ENCODE measurements at regions not wholly inside any gene's neighbourhood (a gene's known extent, or its start where the extent isn't known, plus 50 kb on each side); places are given as distances from the start of the nearest gene placed in this dataset.

GRCh38 chr13:40167327-40167726, 499.1 kb downstream of the FOXO1 start:
- no peak for TF ChIP-seq L3MBTL2 (IDR thresholded peaks at IDR 0.05)
- no peak for TF ChIP-seq TGIF2 (CRISPR knock-in tag; IDR thresholded peaks at IDR 0.05)
- no peak for TF ChIP-seq PHB (CRISPR knock-in tag; IDR thresholded peaks at IDR 0.05)
- no peak for TF ChIP-seq NUFIP1 (IDR thresholded peaks at IDR 0.05; ENCODE audit: partially characterized antibody)
- TF ChIP-seq GTF3C2 (IDR thresholded peaks at IDR 0.05; ENCODE audit: borderline replicate concordance, extremely low read depth, insufficient read length), result no peak
- no peak for TF ChIP-seq NEUROD1 (IDR thresholded peaks at IDR 0.05; ENCODE audit: borderline replicate concordance, low read depth, low read length, partially characterized antibody)
- no peak for TF ChIP-seq SIX5 (IDR thresholded peaks at IDR 0.05; ENCODE audit: borderline replicate concordance in 1 of 2, insufficient read depth in 1 of 2, low read depth in 1 of 2, low read length in 2 of 2)
- no peak for TF ChIP-seq TEAD2 (tag; IDR thresholded peaks at IDR 0.05)
- no peak for TF ChIP-seq COPS2 (conservative IDR thresholded peaks at IDR 0.05)
- TF ChIP-seq NFE2 (IDR thresholded peaks at IDR 0.05; ENCODE audit: low read depth), result no peak
- no peak for TF ChIP-seq SNIP1 (IDR thresholded peaks at IDR 0.05; ENCODE audit: low read depth)
- no peak for TF ChIP-seq MYBL2 (IDR thresholded peaks at IDR 0.05; ENCODE audit: low read depth)
- TF ChIP-seq MYBL2 (CRISPR knock-in tag; IDR thresholded peaks at IDR 0.05; ENCODE audit: borderline replicate concordance), result no peak
- TF ChIP-seq ZNF592 (IDR thresholded peaks at IDR 0.05), result no peak
- TF ChIP-seq THRAP3 (IDR thresholded peaks at IDR 0.05; ENCODE audit: borderline replicate concordance), result no peak
- TF ChIP-seq ZNF644 (tag; IDR thresholded peaks at IDR 0.05; ENCODE audit: low read depth), result no peak
- Histone ChIP-seq H3K36me3 (ENCODE audit: control insufficient read depth, insufficient read depth, low read length) (no peaks in the 10 kb centered on the region), H3K9ac (ENCODE audit: insufficient read depth in 1 of 2, low read depth in 2 of 2, low read length in 2 of 2) (no peak overlapping the region), H3K4me3 (no peak overlapping the region), H2AFZ (ENCODE audit: low read depth, low read length) (no peak overlapping the region), H3K27ac (ENCODE audit: extremely low read depth, low read depth, low read length) (no peak overlapping the region), H3K9me1 (ENCODE audit: control insufficient read depth, insufficient read depth, low read length) (no peaks in the 10 kb centered on the region), H3K4me1 (replicated peaks in 1 of 2; ENCODE audit: control insufficient read depth in 2 of 2, insufficient read depth in 2 of 2, low read length in 2 of 2) (peaks cover 0 to 4% of the 10 kb centered on the region in 2 experiments; a peak in 1 of 5 replicates), H3K9me3 (replicated peaks; ENCODE audit: control insufficient read depth, insufficient read depth, low read depth, low read length) (no peaks in the 10 kb centered on the region), H3K79me2 (ENCODE audit: control insufficient read depth, insufficient read depth, low read length) (no peaks in the 10 kb centered on the region), H3K4me2 (ENCODE audit: insufficient read depth, low read length) (no peak overlapping the region), H4K20me1 (replicated peaks; ENCODE audit: control insufficient read depth, insufficient read depth, low read length) (no peaks in the 10 kb centered on the region), H3K27me3 (ENCODE audit: control insufficient read depth in 2 of 2, insufficient read depth in 2 of 2, low read length in 2 of 2) (peaks cover 0 to 2% of the 10 kb centered on the region in 2 experiments; a peak in 3 of 5 replicates)
- ATAC-seq (no peak), FAIRE-seq (no peak), DNase-seq (ENCODE audit: extremely low read depth in 1 of 4, low spot score in 3 of 4) (no peak)
- POLR2A ChIA-PET, result interaction anchor here (0.7 kb wide), 1 partner anchor 13 kb away, joined by 3 read pairs; no protein-coding TSS in a partner anchor
- no TSS peak for BruUV-seq (replicated peaks)
- 0% methylated on average over 6 of the region's 6 CpGs for WGBS (ENCODE audit: insufficient coverage, low coverage, missing lambda C conversion rate)
- intact Hi-C loops (cut with micrococcal nuclease), result no loop called here
- CTCF ChIA-PET (ENCODE audit: low intra/inter-chr PET ratio), result no interaction called here
- in situ Hi-C loops (cut with MboI), result no loop called here
